SW 1271 (cell line): ENCODE measurements at regions not wholly inside any gene's neighbourhood (a gene's known extent, or its start where the extent isn't known, plus 50 kb on each side); places are given as distances from the start of the nearest gene placed in this dataset.
A peak's percentile ranks its signal among the peaks of the same experiment; 100 is the strongest.

Experiments
- DNase-seq, 2 experiments: peaks; one replicate each; lab custom pipeline; 2025; lab: John Stamatoyannopoulos, UW

DNA sequence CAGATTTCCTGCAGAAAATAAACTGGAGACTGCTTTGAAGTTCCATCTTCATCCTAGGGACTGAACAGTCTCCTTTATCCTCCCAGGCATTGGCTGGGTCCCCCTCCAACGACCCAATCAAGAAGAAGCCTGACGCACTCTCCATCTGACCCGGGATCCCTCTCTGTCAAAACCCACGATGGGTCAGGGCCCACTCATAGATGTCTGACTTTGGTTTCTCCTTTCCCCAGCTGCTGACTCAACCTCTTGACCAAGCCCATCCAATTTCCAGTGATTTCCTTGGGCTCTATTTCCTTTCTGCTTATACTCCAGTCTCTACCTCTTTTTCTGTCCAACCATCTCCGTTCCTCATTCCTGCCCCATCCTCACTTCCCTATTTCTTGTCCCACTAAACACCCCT is 189.7 kb downstream of the MIAT start:
- DNase-seq = no peak

DNA sequence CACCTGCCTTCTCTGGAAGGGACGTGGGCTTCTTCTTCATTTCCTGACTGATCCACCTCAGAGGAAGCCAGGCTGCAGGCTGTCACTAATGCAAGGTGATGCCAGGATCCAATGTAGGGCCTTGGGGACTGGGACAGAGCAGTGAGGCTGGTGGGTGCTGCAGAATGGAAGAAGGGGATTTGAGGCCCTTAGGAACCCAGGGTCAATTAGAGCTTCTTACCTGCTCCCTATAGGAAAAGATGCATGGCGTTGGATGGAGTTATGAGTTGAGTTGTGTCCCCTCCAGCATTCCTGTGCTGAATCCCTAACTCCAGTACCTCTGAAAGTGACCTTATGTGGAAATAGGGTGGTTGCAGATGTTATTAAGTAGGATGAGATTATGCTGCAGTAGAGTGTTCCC is 190.4 kb downstream of the MIAT start:
- DNase-seq = no peak

DNA sequence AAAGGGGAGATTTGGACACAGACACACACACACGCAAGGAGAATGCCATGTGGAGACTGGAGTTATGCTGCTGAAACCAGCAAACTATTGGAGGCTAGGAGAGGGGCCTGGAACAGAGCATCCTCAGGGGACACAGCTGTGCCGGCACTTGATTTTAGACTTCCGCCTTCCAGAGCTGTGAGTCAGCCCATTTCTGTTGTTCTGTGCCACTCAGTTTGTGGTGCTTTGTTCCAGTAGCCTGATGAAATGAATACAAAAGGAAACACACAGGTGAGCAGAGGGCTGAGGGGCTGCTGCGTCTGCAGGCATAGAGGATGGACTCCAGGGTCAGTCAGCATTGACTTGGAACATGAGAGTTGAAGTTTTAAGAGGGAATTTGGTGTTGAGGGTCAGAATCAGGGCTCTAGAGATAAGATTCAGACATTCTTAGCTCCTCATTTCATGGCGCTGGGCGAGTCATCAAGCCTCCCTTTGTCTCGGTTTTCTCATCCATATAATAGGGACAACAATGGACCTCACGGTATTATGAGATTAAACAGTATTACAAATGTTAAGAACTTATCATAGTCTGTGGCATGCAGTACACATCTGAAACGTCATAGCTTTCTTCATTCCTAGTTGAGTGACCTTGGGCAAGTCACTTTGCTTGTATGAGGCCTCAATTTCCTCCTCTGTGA is 191.0 kb downstream of the MIAT start:
- DNase-seq = no peak

DNA sequence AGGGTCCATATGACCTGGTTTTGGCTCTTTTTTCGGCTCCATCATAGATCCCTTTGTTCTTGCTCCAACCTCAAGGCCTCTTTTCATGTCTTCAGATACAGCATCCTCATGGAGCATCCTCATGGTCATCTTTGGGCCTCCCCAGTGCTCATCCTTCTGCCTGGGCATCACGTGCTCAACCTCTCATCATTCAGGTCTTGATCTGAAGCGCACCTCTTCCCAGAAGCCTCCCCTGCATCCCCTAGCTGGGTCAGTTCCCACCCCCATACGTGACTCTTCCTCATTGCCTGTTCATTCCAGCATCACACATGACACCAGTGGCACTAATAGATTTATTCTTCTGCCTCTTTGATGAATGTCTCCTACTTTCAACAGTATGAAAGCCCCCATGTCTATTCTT is 192.2 kb downstream of the MIAT start:
- DNase-seq = no peak

DNA sequence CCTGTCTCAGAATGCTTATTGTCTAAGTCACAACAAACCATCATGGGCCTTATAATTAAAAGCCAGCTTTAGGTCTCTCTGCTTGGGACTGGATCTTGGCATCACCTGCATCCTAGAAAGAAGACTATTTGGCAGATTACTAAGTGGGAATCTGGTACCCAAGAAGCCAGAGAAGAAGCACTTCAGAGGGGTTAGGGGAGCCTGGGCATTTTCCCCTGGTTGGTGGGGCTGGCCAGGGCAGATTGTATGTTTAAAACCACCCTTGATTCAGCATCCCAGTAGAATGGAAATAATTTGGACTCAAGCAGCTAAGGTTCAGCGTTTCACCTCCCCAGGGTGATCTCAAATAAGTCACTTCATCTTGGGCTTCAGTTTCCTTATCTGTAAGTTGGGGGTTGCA is 193.7 kb downstream of the MIAT start:
- DNase-seq = no peak

DNA sequence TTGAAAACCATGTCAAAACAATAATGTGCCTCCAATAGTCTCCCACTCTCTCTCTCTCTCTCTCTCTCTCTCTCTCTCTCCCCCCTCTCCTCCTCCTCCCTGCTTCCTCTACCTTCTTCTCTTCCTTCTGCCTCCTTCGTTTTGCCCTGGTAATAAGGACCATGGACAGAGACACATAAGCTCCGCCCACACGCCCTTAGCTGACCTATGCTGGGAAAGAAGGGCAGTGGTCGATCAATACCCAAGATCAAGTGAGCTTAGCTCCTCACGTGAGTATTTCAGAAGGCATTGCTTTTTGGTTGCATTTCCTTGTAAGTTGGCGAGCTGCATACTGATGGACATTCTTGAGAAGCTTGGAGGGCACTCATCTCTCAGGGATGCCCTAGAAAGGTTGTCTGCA is 194.8 kb downstream of the MIAT start:
- no peak for DNase-seq

DNA sequence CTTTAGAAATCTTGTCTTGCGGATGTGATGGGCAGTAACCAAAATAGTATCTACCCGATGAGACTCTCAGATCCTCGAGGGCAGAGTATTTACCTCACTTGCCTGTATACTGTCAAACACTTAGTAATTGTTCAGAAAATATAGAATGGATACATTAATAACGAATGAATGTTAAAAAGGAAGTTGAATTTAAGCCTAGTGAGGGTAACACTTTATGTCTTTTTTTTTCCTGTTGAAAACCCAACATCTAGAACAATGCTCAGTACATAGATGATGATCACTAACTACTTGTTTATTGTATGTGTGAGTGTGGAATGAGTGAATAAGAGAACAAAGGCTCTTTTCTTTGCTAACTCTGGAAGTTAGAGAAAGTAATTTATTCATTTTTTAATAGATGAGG is 195.7 kb downstream of the MIAT start:
- no peak for DNase-seq

DNA sequence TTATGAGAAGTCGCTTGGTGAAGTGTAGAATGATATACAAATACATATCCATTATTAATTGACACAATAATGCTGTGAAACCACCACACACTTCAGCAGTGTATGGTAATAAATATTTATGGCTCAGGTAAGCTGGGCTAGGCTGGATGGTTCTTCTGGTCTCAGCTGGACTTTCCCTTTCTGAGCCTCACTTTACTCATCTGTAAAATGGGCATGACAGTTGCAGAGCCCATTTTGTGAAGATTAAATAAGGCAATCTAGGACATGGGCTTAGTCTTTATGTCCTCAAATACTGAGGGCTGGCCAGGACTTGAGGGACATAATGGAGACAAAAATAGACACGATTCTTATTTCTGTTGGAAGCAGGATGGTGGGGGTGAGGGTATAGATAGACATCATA is 196.1 kb downstream of the MIAT start:
- DNase-seq = no peak

DNA sequence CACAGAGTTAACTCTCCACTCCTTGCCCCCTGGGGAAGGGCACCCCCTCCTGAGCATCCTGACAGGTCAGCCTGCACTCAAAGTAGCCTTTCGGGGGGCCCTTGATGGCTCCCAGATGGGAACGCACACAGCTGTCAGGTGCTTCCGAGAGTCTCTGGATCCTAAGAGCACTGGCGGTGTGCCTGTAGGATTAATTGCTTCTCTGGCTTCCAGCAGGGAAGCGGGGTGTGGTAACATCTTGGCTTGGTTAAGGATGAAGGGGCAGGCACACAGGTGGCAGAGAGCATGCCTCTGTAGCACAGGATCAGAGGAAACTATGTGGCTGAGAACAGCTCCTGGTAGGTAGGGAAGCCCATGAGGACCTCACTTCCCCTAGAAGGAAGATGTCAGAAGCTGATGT is 199.8 kb downstream of the MIAT start:
- no peak for DNase-seq

DNA sequence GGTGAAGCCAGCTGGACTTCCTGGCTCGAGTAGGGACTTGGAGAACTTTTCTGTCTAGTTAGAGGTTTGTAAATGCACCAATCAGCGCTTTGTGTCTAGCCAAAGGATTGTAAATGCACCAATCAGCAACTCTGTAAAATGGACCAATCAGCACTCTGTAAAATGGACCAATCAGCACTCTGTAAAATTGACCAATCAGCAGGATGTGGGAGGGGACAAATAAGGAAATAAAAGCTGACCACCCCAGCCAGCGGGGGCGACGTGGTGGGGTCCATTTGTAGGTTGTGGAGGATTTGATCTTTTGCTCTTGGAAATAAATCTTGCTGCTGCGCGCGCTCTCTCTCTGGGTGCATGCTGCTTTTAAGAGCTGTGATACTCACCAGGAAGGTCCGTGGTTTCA is 202.9 kb downstream of the MIAT start:
- no peak for DNase-seq

DNA sequence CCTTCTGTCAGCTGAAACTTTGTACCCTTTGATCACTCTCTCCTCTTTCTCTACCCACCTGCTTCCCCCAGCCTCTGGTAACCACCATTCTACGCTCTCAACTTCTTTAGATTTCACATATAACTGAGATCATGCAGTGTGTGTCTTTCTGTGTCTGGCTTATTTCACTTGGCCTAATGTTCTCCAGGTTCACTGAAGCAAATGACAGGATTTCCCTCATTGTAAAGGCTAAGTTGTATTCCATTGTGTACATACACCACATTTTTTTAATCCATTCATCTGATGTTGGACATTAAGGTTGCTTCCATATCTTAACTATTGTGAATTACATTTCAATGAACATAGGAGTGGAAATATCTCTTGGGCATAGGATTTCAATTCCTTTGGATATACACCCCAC is 207.6 kb downstream of the MIAT start:
- DNase-seq = no peak

DNA sequence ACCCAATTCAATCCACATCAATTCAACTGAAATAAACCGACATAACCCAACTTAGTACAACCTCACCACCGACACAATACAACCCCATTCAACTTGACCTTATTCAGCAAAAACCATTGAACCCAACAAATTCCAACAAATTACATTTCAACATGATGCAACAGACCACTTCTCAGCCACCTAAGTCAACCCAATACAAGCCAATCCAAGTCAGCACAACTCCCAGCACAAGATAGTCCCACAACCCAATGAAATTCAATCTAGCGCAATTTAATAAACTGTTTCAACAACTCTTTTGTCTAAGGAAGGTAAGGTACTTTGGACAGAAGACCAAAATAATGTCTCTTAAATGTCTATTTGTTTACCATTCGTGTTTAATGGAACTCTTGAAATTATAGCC is 226.0 kb downstream of the MIAT start:
- no peak for DNase-seq

DNA sequence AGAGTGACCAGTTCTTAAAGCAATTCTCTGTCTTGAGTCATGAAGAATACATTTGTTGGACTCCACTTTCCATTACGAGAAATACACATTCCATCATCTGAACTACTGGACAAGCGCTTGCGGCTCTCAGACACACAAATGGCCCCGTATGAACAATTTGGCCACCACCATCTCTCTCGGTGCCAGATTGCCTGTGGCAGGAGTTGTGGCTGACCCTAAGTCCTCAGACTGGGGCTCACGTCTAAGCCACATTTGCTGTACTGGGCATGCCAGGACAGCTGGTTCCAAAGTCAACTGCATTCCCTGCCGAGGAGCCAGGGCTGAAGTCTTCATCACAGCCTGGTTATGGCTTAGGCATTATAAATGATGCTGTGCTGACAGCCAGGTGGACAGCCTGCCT is 227.5 kb downstream of the MIAT start:
- DNase-seq = no peak

DNA sequence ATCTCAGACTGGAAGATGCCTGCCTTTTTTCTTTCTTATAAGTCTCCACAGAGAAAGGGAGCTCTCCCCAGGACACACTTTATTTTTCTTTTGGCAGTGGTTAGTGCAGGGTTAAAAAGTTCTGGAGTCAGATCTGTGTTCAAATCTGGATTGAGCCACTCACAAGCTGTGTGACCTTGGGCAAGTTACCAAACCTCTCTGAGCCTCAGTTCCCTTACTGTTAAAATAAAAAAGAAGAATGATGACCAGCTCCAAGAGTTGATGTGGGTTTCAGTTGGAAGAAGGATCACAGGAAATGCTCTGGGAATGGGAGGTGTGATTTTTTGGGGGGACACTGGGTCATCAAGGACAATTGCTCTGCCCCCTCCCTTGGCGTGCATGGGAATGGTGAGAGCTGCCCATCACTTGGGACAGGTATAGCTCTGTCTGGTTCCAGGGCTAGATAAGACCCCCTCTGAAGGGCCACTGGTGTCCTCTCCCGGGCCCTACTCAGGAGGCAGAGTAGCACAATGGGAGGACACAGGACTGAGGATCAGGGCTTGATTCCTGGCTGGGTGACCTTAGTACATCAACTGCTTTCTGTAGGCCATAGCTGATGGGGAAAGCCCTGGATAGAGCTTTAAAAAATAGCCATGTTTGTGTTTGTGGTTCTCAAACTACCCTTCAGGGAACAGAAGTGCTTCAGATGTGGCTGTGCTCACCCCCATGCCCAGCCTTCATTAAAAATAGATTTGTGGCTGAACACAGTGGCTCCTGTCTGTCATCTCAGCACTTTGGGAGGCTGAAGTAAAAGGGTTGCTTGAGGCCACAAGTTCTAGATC is 228.3 kb downstream of the MIAT start:
- no peak for DNase-seq

DNA sequence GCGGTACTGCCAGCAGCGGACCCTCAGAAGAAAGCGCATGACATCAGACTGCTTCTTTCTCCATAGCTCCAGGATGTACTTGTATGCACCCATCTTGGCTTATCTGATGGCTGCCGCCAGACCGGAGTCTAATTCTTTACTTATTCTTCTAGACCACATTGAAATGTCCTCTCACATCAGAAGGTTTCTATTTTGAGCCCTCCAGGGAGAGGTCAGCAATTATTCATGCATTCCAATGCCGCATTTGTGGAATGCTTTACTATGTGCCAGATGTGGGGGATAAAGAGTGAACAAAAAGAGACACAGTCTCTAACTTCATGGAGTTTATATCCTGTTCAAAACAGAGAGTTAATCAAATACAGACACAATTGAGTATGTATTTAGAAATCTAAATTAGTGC is 230.1 kb downstream of the MIAT start:
- peak in 1 of 2 experiments; percentile 28 for DNase-seq

DNA sequence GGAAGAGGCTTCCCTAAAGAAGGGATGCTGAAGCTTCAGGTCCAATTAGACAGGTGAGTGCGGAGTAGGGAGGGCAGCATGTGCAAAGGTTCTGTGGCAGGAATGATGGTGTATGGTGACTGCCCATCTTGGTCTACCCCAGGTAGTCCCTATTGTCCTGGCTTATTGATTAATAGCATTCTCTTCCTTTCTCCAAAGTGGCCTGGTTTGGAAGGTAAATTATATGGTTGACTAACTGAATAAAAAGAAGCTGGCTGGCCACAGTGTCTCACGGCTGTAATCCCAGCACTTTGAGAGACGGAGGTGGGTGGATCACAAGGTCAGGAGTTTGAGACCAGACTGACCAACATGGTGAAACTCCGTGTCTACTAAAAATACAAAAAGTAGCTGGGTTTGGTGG is 230.5 kb downstream of the MIAT start:
- DNase-seq = no peak

DNA sequence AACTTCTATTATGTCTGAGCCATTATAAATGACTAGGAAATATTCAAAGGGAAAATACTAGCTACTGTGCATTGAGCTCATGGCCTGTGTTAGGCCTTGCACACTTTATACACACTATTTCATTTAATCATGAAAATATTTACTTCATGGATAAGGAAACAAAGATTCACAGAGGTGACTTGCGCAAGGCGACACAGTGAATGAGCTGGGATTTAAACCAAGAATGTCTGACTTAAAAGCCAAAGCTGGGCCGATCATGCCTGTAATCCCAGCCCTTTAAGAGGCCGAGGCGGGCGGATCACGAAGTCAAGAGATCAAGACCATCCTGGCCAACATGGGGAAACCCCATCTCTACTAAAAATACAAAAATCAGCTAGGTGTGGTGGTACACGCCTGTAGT is 231.5 kb downstream of the MIAT start:
- no peak for DNase-seq

DNA sequence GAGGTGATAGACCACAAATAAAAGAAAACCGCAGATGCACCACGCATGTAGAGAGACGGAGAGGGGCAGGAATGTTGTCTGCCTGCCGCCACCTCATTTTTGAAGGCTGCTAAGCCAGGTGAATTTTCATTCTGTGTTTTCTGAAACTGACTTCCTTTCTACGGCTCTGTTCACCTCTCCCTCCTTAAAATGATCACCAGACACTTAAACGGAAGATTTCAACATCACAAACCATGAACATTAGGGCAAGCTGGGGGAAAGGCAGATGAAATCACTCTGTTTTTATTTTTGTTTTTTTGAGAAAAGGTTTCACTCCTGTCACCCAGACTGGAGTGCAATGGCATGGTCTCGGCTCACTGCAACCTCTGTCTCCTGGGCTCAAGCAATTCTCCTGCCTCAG is 232.4 kb downstream of the MIAT start:
- DNase-seq = no peak

DNA sequence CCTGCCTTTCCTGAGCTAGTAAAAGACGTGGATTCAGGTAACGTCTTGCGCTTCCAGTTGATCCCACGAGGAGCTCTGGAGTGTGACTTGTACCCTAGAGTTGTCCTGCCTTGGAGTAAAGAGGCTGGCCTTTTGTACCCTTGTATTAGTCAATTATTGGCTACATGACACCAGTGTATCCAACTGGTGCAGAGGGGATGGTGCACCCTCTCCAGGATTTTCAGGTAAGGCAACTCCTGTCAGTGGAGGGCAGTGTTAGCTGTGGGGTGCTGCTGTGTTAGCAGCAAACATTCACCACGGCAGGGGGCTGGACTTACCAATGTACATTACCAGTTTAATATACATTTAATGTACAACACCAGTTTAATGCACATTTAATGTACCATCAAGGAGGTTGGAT is 233.5 kb downstream of the MIAT start:
- no peak for DNase-seq

DNA sequence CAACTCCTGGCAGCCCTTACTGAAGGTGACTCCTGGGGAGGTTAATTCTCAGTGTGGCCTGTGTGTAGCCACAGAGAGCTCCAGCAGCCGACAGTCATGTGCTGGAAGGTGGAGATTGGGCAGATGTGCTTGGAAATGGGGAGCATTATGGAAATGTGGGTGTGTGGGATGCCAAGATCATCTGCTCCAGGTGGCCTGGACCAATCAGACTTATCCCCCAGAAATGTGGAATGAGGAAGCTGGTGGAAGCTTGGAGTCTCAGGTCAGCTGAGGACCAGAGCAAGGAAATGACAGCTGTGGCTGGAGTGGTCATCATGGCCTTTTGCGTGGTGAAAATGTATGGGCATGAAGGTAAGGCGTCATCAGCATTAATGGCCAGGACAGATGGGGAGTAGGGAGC is 234.0 kb downstream of the MIAT start:
- no peak for DNase-seq

DNA sequence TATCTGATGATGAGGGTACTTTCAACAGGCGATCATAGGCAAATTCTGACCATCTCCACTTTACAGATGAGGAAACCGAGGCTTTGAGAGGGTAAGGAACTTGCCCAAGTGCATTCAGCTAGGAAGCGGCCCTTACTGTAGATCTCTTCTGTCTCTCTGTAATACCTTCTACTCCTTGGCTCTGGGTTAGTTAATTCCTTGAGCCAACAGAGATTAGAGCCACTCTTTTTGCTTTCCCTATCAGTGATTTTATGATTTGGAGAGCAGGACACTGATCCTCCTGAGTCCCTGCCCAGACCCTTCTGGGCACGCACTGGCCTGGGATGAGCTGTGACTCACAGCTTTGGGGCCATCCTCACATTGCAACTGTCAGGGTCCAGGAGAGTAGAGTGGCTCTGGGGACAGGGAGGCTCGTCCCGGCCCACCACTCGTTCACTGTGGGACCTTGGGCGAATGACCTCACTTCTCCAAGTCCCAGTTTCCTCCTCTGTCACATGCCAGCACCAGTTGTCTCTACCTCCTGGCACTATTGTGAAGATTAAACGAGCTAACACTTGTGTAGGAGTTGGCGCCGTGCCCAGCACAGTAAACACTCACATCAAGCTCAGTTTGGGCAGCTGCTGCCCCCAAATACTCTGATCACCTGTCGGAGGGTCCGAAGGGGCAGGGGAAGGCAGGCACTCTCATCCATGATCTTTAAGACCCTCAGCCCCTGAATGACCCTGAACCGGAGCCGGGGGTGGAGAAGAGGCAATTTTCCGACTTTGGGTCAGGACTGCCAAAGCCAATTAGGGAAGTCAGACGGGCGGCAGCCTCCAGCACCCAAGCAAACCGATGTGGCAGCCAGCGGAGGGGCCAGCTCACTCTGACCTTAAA is 235.0 kb downstream of the MIAT start:
- DNase-seq = no peak

DNA sequence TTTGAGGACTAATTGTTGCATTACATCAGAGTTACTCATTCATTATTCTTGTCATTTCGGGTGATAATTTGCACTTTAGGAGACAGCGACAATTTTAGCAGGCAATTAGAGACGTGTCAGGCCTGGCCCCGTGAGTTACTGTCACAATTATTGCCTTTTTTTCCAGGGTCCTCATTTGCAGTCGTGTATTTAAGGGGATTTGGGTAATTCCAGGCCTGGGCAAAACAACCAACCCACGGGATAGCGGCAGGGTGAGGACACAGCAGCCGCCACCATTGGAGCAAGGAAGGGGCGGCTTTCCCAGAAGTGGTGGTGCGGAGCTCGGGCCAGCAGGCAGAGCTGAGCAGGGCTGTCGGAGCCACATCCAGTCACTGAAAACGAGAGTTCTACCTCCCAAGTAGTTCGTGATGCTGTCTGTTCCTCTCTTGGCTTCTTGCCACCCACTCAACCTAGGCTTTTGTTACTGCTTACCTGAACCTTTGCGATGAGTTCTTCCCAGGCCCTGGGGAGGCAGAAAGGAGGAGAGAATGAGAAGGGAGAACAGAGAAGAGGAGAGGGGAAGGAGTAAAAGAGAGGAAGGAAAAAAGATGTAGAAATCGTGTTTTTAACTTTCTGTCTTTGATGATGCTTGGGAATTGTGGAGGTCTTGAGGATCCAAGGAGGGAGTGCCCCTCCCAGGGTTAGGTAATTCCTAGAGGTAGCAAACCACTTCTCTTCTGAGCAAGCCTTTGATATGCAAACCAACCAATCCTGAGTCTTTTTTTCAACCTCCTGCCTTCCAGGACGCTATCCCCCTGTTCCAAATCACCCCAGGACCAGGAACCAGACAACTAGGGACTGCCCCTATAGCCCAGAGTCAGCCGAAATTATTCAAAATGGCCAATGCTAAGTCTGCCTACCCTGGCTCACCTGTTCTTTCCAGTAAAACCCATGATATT is 236.1 kb downstream of the MIAT start:
- no peak for DNase-seq
